Calu3 (cell line): ENCODE measurements at regions not wholly inside any gene's neighbourhood (a gene's known extent, or its start where the extent isn't known, plus 50 kb on each side); places are given as distances from the start of the nearest gene placed in this dataset.
"Not testable (repeated sequence)": the region's sequence is repeated elsewhere in the genome, so short reads cannot be mapped to it uniquely, and the experiment has no call there.

Experiments
- BruUV-seq: library from RNA; stranded (reverse); fragments of 400-500 nt; replicated peaks from 2 replicates; lab custom pipeline; 2021; lab: Mats Ljungman, UMichigan
- CTCF ChIA-PET: fragments of 300-600 bp; sonication (Branson Sonifier 250); formaldehyde crosslinking; loops from one replicate; lab custom pipeline; 2022; ENCODE audit warnings: antibody characterized with exemption; lab: Charles Lee
- DNase-seq: peaks from one replicate; pipeline ENCODE4 v3.0.0; 2022
- H3K27ac Mint-ChIP-seq: one replicate; pipeline ENCODE4 v1.8.0; 2022; ENCODE audit warnings: mixed read lengths; ENCODE audit not compliant: unreplicated experiment
- H3K27me3 Mint-ChIP-seq: one replicate; pipeline ENCODE4 v1.8.0; 2022; ENCODE audit warnings: mixed read lengths; ENCODE audit not compliant: unreplicated experiment
- H3K36me3 Mint-ChIP-seq: one replicate; pipeline ENCODE4 v1.8.0; 2022; ENCODE audit warnings: mild to moderate bottlenecking, moderate library complexity, mixed read lengths; ENCODE audit not compliant: insufficient read depth, unreplicated experiment
- H3K4me1 Mint-ChIP-seq: one replicate; pipeline ENCODE4 v1.8.0; 2022; ENCODE audit warnings: mild to moderate bottlenecking, low read depth, mixed read lengths; ENCODE audit not compliant: unreplicated experiment
- H3K4me3 Mint-ChIP-seq: one replicate; pipeline ENCODE4 v1.8.0; 2022; ENCODE audit warnings: mild to moderate bottlenecking, low read depth, moderate library complexity, mixed read lengths; ENCODE audit not compliant: unreplicated experiment
- H3K9me3 Mint-ChIP-seq: one replicate; pipeline ENCODE4 v1.8.0; 2022; ENCODE audit warnings: low read depth, mixed read lengths; ENCODE audit not compliant: unreplicated experiment
- CTCF ChIP-seq: fragments of 200-600 bp; IDR thresholded peaks from one replicate; pipeline ENCODE4 v1.8.0; 2022; ENCODE audit warnings: antibody characterized with exemption; ENCODE audit not compliant: unreplicated experiment
- intact Hi-C: fragments of 100-400 bp; cut with micrococcal nuclease; formaldehyde crosslinking; loops from one replicate; pipeline ENCODE4 v1.10.0; 2022; ENCODE audit not compliant: unreplicated experiment

GRCh38 chr7:79774150-79774549 lies 320.7 kb upstream of the MAGI2 start:
- DNase-seq = no peak
- Mint-ChIP-seq H3K9me3 (no peaks in the 10 kb centered on the region), H3K27ac (no peak overlapping the region), H3K4me3 (no peak overlapping the region), H3K36me3 (no peaks in the 10 kb centered on the region), H3K27me3 (no peaks in the 10 kb centered on the region), H3K4me1 (no peaks in the 10 kb centered on the region)
- no TSS peak for BruUV-seq
- CTCF ChIA-PET = no interaction called here
- intact Hi-C loops = no loop called here
- TF ChIP-seq CTCF = no peak

- intact Hi-C loops = no loop called here
- Mint-ChIP-seq H3K36me3 (no peaks in the 10 kb centered on the region), H3K9me3 (no peaks in the 10 kb centered on the region), H3K4me3 (no peak overlapping the region), H3K27me3 (no peaks in the 10 kb centered on the region), H3K4me1 (no peaks in the 10 kb centered on the region), H3K27ac (no peak overlapping the region)
- DNase-seq = no peak
- TF ChIP-seq CTCF = no peak
- BruUV-seq = no TSS peak
- CTCF ChIA-PET = no interaction called here
Measured at GRCh38 chr7:79770970-79771369, 317.5 kb upstream of the MAGI2 start.

DNA sequence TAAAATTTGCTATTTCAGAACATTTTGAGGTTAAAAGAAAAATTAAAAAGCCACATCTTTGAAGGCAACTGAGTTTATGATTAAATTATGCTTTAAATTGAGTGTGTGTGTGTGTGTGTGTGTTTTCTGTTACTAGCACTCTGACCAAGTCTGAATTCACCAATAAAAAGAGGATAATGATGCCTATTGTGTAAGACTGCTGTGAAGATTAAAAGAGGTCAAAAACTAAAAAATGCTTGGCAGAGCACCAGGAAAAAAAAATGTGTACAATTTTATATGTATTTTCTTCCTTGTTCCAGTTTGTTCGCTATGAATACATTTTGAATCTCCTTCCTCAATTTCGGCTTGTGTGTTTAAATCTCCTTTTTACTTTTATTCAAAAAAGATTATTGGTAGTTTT lies 316.6 kb upstream of the MAGI2 start:
- Mint-ChIP-seq H3K27ac (no peak overlapping the region), H3K36me3 (no peaks in the 10 kb centered on the region), H3K4me1 (no peaks in the 10 kb centered on the region), H3K27me3 (no peaks in the 10 kb centered on the region), H3K9me3 (no peaks in the 10 kb centered on the region), H3K4me3 (no peak overlapping the region)
- BruUV-seq = no TSS peak
- TF ChIP-seq CTCF = no peak
- intact Hi-C loops = no loop called here
- CTCF ChIA-PET = no interaction called here
- DNase-seq = no peak

DNA sequence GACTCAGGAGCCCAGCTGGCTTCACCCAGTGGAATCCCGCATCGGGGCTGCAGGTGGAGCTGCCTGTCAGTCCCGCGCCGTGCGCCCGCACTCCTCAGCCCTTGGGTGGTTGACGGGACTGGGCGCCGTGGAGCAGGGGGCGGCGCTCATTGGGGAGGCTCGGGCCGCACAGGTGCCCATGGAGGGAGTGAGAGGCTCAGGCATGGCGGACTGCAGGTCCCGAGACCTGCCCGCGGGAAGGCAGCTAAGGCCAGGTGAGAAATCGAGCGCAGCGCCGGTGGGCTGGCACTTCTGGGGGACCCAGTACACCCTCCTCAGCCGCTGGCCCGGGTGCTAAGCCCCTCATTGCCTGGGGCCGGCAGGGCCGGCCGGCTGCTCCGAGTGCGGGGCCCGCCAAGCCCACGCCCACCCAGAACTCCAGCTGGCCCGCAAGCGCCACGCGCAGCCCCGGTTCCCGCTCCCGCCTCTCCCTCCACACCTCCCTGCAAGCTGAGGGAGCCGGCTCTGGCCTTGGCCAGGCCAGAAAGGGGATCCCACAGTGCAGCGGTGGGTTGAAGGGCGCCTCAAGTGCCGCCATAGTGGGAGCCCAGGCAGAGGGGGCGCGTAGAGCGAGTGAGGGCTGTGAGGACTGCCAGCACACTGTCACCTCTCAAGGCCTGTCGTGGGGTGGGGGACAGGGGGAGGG lies 314.6 kb upstream of the MAGI2 start:
- CTCF ChIA-PET, H3K4me1 Mint-ChIP-seq, H3K36me3 Mint-ChIP-seq, intact Hi-C loops, H3K27ac Mint-ChIP-seq, H3K27me3 Mint-ChIP-seq, H3K9me3 Mint-ChIP-seq, BruUV-seq, H3K4me3 Mint-ChIP-seq, DNase-seq: not testable (repeated sequence)

- intact Hi-C loops, BruUV-seq, H3K4me3 Mint-ChIP-seq, H3K9me3 Mint-ChIP-seq, DNase-seq, CTCF ChIA-PET, H3K27me3 Mint-ChIP-seq, H3K27ac Mint-ChIP-seq, H3K36me3 Mint-ChIP-seq, H3K4me1 Mint-ChIP-seq: not testable (repeated sequence)
Measured at GRCh38 chr7:79767192-79767591, 313.7 kb upstream of the MAGI2 start.
